ENCODE measurements at regions not wholly inside any gene's neighbourhood (a gene's known extent, or its start where the extent isn't known, plus 50 kb on each side); places are given as distances from the start of the nearest gene placed in this dataset.

DNA sequence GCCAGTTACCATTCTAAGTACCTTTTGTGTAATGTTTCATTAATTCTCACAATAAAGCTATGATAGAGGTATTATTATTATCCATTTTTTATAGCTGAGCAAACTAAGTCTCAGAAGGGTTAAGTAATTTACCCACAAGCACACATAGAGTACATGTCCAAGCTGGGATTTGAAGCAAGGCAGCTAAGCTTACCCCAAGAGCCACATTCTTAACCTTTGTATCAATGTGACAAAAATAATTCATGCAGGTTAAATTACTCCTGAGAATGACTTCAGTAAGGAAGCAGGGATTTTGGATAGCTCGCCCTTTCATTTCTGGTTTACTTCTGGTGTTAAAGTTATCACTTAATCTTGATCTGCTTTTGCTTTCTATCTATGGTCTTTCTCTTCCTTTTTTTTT, 141.9 kb downstream of the ACTBL2 start:
- TF ChIP-seq EP300 (IDR thresholded peaks at IDR 0.05) (no peak), POLR2A (IDR thresholded peaks at IDR 0.05) (no peak)
- TF ChIP-seq, protein P1, sequence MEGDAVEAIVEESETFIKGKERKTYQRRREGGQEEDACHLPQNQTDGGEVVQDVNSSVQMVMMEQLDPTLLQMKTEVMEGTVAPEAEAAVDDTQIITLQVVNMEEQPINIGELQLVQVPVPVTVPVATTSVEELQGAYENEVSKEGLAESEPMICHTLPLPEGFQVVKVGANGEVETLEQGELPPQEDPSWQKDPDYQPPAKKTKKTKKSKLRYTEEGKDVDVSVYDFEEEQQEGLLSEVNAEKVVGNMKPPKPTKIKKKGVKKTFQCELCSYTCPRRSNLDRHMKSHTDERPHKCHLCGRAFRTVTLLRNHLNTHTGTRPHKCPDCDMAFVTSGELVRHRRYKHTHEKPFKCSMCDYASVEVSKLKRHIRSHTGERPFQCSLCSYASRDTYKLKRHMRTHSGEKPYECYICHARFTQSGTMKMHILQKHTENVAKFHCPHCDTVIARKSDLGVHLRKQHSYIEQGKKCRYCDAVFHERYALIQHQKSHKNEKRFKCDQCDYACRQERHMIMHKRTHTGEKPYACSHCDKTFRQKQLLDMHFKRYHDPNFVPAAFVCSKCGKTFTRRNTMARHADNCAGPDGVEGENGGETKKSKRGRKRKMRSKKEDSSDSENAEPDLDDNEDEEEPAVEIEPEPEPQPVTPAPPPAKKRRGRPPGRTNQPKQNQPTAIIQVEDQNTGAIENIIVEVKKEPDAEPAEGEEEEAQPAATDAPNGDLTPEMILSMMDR (IDR thresholded peaks at IDR 0.05) = no peak
- intact Hi-C loops (cut with DNase I) = no loop called here
- 93 to 95% (median 93%) methylated on average over 1 of the region's 1 CpG for WGBS, 3 donors

DNA sequence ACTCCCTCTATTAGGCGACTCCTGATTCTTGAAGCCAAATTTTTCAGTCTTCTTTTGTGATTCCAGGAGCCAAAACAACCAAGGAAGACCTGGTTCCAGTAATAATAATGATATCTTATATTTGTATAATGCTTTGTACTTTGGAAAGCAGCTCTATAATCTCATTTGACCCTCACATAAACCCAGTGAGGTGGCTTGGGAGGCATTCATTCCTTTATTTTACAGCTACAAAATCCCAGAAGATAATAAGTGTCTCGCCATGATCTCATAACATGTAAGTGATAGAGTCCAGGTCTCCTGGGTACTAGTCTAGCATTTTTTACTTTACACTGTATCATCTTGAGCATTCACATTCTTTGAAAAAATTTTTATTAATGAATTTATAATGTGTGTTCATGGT, 143.1 kb downstream of the ACTBL2 start:
- H3K4me1 ChIP-seq (ENCODE audit: insufficient read depth) = no peaks in the 10 kb centered on the region
- WGBS, 3 donors = 74 to 78% (median 74%) methylated on average over 2 of the region's 2 CpGs
- DNase-seq = no peak
- no peak overlapping the region for H3K27ac ChIP-seq
- H3K4me3 ChIP-seq = no peak overlapping the region
- intact Hi-C loops (cut with DNase I) = no loop called here
- TF ChIP-seq, protein P1 (IDR thresholded peaks at IDR 0.05) = no peak
- TF ChIP-seq EP300 (IDR thresholded peaks at IDR 0.05) (no peak), POLR2A (IDR thresholded peaks at IDR 0.05) (no peak)
- no peaks in the 10 kb centered on the region for H3K27me3 ChIP-seq
- H3K36me3 ChIP-seq = no peaks in the 10 kb centered on the region
- H3K9me3 ChIP-seq = no peaks in the 10 kb centered on the region

More for the DNA sequence above, 141.9 kb downstream of the ACTBL2 start:
- no peak overlapping the region for H3K27ac ChIP-seq
- H3K4me1 ChIP-seq (ENCODE audit: insufficient read depth) = no peaks in the 10 kb centered on the region
- no peak overlapping the region for H3K4me3 ChIP-seq
- H3K36me3 ChIP-seq = no peaks in the 10 kb centered on the region
- no peaks in the 10 kb centered on the region for H3K27me3 ChIP-seq
- no peak for DNase-seq
- no peaks in the 10 kb centered on the region for H3K9me3 ChIP-seq

DNA sequence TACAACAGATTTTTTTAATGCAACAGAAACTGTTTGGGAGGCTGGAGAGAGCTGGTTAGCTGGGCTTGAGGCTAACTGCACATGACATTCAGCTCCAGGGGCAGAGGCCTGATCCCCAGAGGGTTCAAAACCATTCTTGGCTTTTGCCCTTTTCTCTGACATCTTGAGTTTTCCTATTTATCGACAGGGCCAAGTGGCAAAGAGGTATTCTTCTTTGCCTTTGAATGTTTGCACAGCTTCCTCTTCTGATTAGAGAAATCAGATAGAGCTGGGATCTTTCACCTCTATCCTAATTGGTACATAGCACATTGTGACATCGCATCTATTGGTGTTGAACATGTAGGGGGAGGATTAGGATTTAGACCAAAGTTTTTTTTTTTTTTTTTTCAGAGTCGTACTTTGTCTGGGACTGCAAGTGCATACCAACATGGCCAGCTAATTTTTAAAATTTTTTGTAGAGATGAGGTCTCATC, 143.7 kb downstream of the ACTBL2 start:
- no peaks in the 10 kb centered on the region for H3K36me3 ChIP-seq
- DNase-seq = no peak
- H3K27me3 ChIP-seq = no peaks in the 10 kb centered on the region
- no peaks in the 10 kb centered on the region for H3K4me1 ChIP-seq (ENCODE audit: insufficient read depth)
- 79 to 90% (median 83%) methylated on average over 3 of the region's 3 CpGs for WGBS, 3 donors
- no peaks in the 10 kb centered on the region for H3K9me3 ChIP-seq
- intact Hi-C loops (cut with DNase I) = no loop called here
- TF ChIP-seq POLR2A (IDR thresholded peaks at IDR 0.05) = no peak
- TF ChIP-seq, protein P1 (IDR thresholded peaks at IDR 0.05) = no peak
- TF ChIP-seq EP300 (IDR thresholded peaks at IDR 0.05) = no peak
- H3K4me3 ChIP-seq = no peak overlapping the region
- no peak overlapping the region for H3K27ac ChIP-seq

DNA sequence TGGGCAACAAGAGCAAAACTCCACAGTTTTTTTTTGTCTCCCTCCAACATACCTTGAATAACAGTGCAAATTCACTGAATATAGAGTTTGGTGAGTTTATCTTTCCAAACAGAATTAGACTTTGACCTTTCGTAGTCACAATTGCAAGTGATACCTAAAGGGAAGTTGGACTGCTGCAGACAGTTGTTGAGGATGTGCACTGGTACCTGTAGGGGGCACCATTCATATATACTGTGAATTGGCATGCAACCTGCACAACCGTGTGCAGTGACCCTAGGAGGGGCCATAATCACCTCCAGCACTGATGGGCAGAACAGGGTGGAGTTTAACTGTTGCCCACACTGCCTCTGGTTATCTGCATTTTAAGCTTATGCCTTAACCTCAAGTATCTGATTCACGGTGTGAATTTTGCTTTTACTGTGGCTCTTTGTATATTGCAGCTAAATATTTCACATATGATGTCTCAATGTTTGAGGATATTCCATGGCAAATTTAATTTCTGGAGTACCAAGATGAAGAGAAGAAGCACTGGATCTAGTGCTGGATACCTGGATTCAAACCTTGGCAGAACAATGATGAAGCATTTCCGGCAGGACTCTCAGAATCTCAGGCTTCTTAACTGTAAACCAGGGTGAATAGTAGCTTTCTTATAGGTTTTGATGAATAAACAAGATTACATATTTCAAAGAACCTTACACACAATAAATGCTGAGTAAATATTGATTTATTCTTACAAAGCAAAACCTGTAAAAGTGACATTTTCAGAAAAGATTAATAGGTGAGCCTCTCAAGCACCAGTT, 144.3 kb downstream of the ACTBL2 start:
- intact Hi-C loops (cut with DNase I) = no loop called here
- H3K4me3 ChIP-seq = no peak overlapping the region
- WGBS, 3 donors = 75 to 76% (median 75%) methylated on average over 4 of the region's 4 CpGs
- no peak for DNase-seq
- H3K27ac ChIP-seq = no peak overlapping the region
- H3K9me3 ChIP-seq = no peaks in the 10 kb centered on the region
- no peaks in the 10 kb centered on the region for H3K27me3 ChIP-seq
- TF ChIP-seq POLR2A (IDR thresholded peaks at IDR 0.05) = no peak
- TF ChIP-seq, protein P1 (IDR thresholded peaks at IDR 0.05) = no peak
- no peak for TF ChIP-seq EP300 (IDR thresholded peaks at IDR 0.05)
- no peaks in the 10 kb centered on the region for H3K36me3 ChIP-seq
- no peaks in the 10 kb centered on the region for H3K4me1 ChIP-seq (ENCODE audit: insufficient read depth)

All from ovary (tissue), 7 donors.